ENCODE measurements at regions not wholly inside any gene's neighbourhood (a gene's known extent, or its start where the extent isn't known, plus 50 kb on each side); places are given as distances from the start of the nearest gene placed in this dataset.

GRCh38 chr10:4086131-4086898 is 301.3 kb upstream of the KLF6 start:
- Mint-ChIP-seq H3K4me3 (no peak overlapping the region), H3K27me3 (peaks cover 9% of the 10 kb centered on the region), H3K4me1 (peaks cover 5% of the 10 kb centered on the region), H3K9me3 (no peaks in the 10 kb centered on the region), H3K36me3 (no peaks in the 10 kb centered on the region), H3K27ac (no peak overlapping the region)
- no peak for DNase-seq
- CTCF ChIA-PET, result no interaction called here

GRCh38 chr10:4083509-4084003 is 298.5 kb upstream of the KLF6 start:
- H3K27ac Mint-ChIP-seq, result no peak overlapping the region
- DNase-seq, result no peak
- peaks cover 3% of the 10 kb centered on the region for H3K36me3 Mint-ChIP-seq
- CTCF ChIA-PET, result interaction anchor here (0.6 kb wide), 1 partner anchor 255 kb away, joined by 3 read pairs; no protein-coding TSS in a partner anchor
- peaks cover 23% of the 10 kb centered on the region for H3K4me1 Mint-ChIP-seq
- peaks cover 9% of the 10 kb centered on the region for H3K27me3 Mint-ChIP-seq
- H3K4me3 Mint-ChIP-seq, result no peak overlapping the region
- no peaks in the 10 kb centered on the region for H3K9me3 Mint-ChIP-seq

- H3K4me3 Mint-ChIP-seq, result no peak overlapping the region
- H3K4me1 Mint-ChIP-seq, result peaks cover 24% of the 10 kb centered on the region
- no peaks in the 10 kb centered on the region for H3K9me3 Mint-ChIP-seq
- CTCF ChIA-PET, result interaction anchor here (0.6 kb wide), 1 partner anchor 255 kb away, joined by 3 read pairs; no protein-coding TSS in a partner anchor
- H3K36me3 Mint-ChIP-seq, result peaks cover 3% of the 10 kb centered on the region
- DNase-seq, result no peak
- peaks cover 9% of the 10 kb centered on the region for H3K27me3 Mint-ChIP-seq
- no peak overlapping the region for H3K27ac Mint-ChIP-seq
Measured at GRCh38 chr10:4082861-4083260, 297.9 kb upstream of the KLF6 start.

- DNase-seq, result no peak
- CTCF ChIA-PET, result no interaction called here
- Mint-ChIP-seq H3K27ac (no peak overlapping the region), H3K4me1 (peaks cover 34% of the 10 kb centered on the region), H3K27me3 (peaks cover 7% of the 10 kb centered on the region), H3K4me3 (no peak overlapping the region), H3K36me3 (peaks cover 3% of the 10 kb centered on the region), H3K9me3 (no peaks in the 10 kb centered on the region)
Measured at GRCh38 chr10:4081685-4082111, 296.7 kb upstream of the KLF6 start.

GRCh38 chr10:4080225-4080805 is 295.3 kb upstream of the KLF6 start:
- no peaks in the 10 kb centered on the region for H3K9me3 Mint-ChIP-seq

GRCh38 chr10:4079803-4080202 is 294.8 kb upstream of the KLF6 start:
- no peaks in the 10 kb centered on the region for H3K27me3 Mint-ChIP-seq
- H3K9me3 Mint-ChIP-seq, result no peaks in the 10 kb centered on the region
- H3K4me1 Mint-ChIP-seq, result peaks cover 51% of the 10 kb centered on the region
- DNase-seq, result no peak
- CTCF ChIA-PET, result no interaction called here
- peak overlapping the region; percentile 35 for H3K27ac Mint-ChIP-seq
- H3K4me3 Mint-ChIP-seq, result no peak overlapping the region
- peaks cover 3% of the 10 kb centered on the region for H3K36me3 Mint-ChIP-seq

More at GRCh38 chr10:4080225-4080805, 295.3 kb upstream of the KLF6 start:
- DNase-seq, result no peak
- Mint-ChIP-seq H3K27me3 (no peaks in the 10 kb centered on the region), H3K36me3 (peaks cover 3% of the 10 kb centered on the region), H3K27ac (peak overlapping the region; percentile 81), H3K4me1 (peaks cover 46% of the 10 kb centered on the region), H3K4me3 (no peak overlapping the region)
- CTCF ChIA-PET, result no interaction called here

GRCh38 chr10:4077804-4078203 is 292.8 kb upstream of the KLF6 start:
- CTCF ChIA-PET, result interaction anchor here (0.7 kb wide), 1 partner anchor 75 kb away, joined by 4 read pairs; no protein-coding TSS in a partner anchor
- no peak overlapping the region for H3K27ac Mint-ChIP-seq
- peaks cover 64% of the 10 kb centered on the region for H3K4me1 Mint-ChIP-seq
- H3K4me3 Mint-ChIP-seq, result no peak overlapping the region
- H3K27me3 Mint-ChIP-seq, result no peaks in the 10 kb centered on the region
- H3K36me3 Mint-ChIP-seq, result peaks cover 3% of the 10 kb centered on the region
- no peak for DNase-seq
- no peaks in the 10 kb centered on the region for H3K9me3 Mint-ChIP-seq

- Mint-ChIP-seq H3K27ac (no peak overlapping the region), H3K27me3 (no peaks in the 10 kb centered on the region), H3K36me3 (peaks cover 3% of the 10 kb centered on the region), H3K4me1 (peaks cover 64% of the 10 kb centered on the region), H3K4me3 (no peak overlapping the region), H3K9me3 (no peaks in the 10 kb centered on the region)
- CTCF ChIA-PET, result no interaction called here
- DNase-seq, result no peak
Measured at GRCh38 chr10:4076983-4077382, 292.0 kb upstream of the KLF6 start.

- Mint-ChIP-seq H3K4me1 (peaks cover 54% of the 10 kb centered on the region), H3K36me3 (peaks cover 3% of the 10 kb centered on the region), H3K9me3 (no peaks in the 10 kb centered on the region), H3K4me3 (no peak overlapping the region), H3K27ac (no peak overlapping the region), H3K27me3 (no peaks in the 10 kb centered on the region)
- CTCF ChIA-PET, result no interaction called here
- no peak for DNase-seq
Measured at GRCh38 chr10:4075443-4075842, 290.4 kb upstream of the KLF6 start.

- Mint-ChIP-seq H3K27me3 (no peaks in the 10 kb centered on the region), H3K9me3 (no peaks in the 10 kb centered on the region), H3K4me1 (peaks cover 47% of the 10 kb centered on the region), H3K4me3 (peak overlapping the region; percentile 2), H3K36me3 (peaks cover 2% of the 10 kb centered on the region), H3K27ac (peak overlapping the region; percentile 83)
- DNase-seq, result peak; percentile 33
- CTCF ChIA-PET, result interaction anchor here (0.5 kb wide), 1 partner anchor 16 kb away, joined by 3 read pairs; no protein-coding TSS in a partner anchor
Measured at GRCh38 chr10:4074545-4075407, 289.8 kb upstream of the KLF6 start.

GRCh38 chr10:4073912-4074311 is 288.9 kb upstream of the KLF6 start:
- Mint-ChIP-seq H3K27me3 (no peaks in the 10 kb centered on the region), H3K4me1 (peaks cover 41% of the 10 kb centered on the region), H3K36me3 (no peaks in the 10 kb centered on the region), H3K9me3 (no peaks in the 10 kb centered on the region), H3K4me3 (no peak overlapping the region), H3K27ac (no peak overlapping the region)
- CTCF ChIA-PET, result no interaction called here
- DNase-seq, result no peak

GRCh38 chr10:4070921-4071660 is 286.1 kb upstream of the KLF6 start:
- peaks cover 28% of the 10 kb centered on the region for H3K4me1 Mint-ChIP-seq
- no peaks in the 10 kb centered on the region for H3K9me3 Mint-ChIP-seq
- H3K4me3 Mint-ChIP-seq, result no peak overlapping the region
- no peak for DNase-seq
- H3K36me3 Mint-ChIP-seq, result no peaks in the 10 kb centered on the region
- H3K27ac Mint-ChIP-seq, result no peak overlapping the region
- H3K27me3 Mint-ChIP-seq, result no peaks in the 10 kb centered on the region
- CTCF ChIA-PET, result interaction anchor here (0.7 to 1.2 kb wide), 2 partner anchors 30 to 35 kb away, joined by 3 read pairs; no protein-coding TSS in a partner anchor

GRCh38 chr10:4070184-4070583 is 285.2 kb upstream of the KLF6 start:
- H3K4me3 Mint-ChIP-seq, result no peak overlapping the region
- DNase-seq, result no peak

More at GRCh38 chr10:4070184-4070583, 285.2 kb upstream of the KLF6 start:
- CTCF ChIA-PET, result no interaction called here
- Mint-ChIP-seq H3K36me3 (no peaks in the 10 kb centered on the region), H3K4me1 (peaks cover 20% of the 10 kb centered on the region), H3K27ac (no peak overlapping the region), H3K9me3 (no peaks in the 10 kb centered on the region), H3K27me3 (no peaks in the 10 kb centered on the region)
